ENCODE measurements at regions not wholly inside any gene's neighbourhood (a gene's known extent, or its start where the extent isn't known, plus 50 kb on each side); places are given as distances from the start of the nearest gene placed in this dataset.
"Not testable (repeated sequence)": the region's sequence is repeated elsewhere in the genome, so short reads cannot be mapped to it uniquely, and the experiment has no call there.

GRCh38 chr2:111365986-111366640 is 245.4 kb downstream of the BCL2L11 start:
- H3K4me1 Mint-ChIP-seq, H3K9me3 Mint-ChIP-seq, CTCF ChIA-PET, DNase-seq, H3K4me3 Mint-ChIP-seq, H3K27ac Mint-ChIP-seq, POLR2A ChIA-PET, H3K27me3 Mint-ChIP-seq: not testable (repeated sequence)
- peaks cover 11% of the 10 kb centered on the region for H3K36me3 Mint-ChIP-seq (ENCODE audit: low read depth)

- H3K4me1 Mint-ChIP-seq, CTCF ChIA-PET, DNase-seq, POLR2A ChIA-PET, H3K9me3 Mint-ChIP-seq, H3K4me3 Mint-ChIP-seq, H3K27ac Mint-ChIP-seq, H3K27me3 Mint-ChIP-seq: not testable (repeated sequence)
- H3K36me3 Mint-ChIP-seq (ENCODE audit: low read depth) = peaks cover 11% of the 10 kb centered on the region
Measured at GRCh38 chr2:111366641-111367029, 245.9 kb downstream of the BCL2L11 start.

- H3K9me3 Mint-ChIP-seq; H3K4me3 Mint-ChIP-seq; POLR2A ChIA-PET; H3K4me1 Mint-ChIP-seq; CTCF ChIA-PET; H3K27ac Mint-ChIP-seq; H3K36me3 Mint-ChIP-seq (ENCODE audit: low read depth); H3K27me3 Mint-ChIP-seq; DNase-seq: not testable (repeated sequence)
Measured at GRCh38 chr2:111367080-111367479, 246.4 kb downstream of the BCL2L11 start.

GRCh38 chr2:111367871-111368270 is 247.2 kb downstream of the BCL2L11 start:
- H3K27ac Mint-ChIP-seq; H3K4me3 Mint-ChIP-seq; CTCF ChIA-PET; DNase-seq; H3K9me3 Mint-ChIP-seq; H3K4me1 Mint-ChIP-seq; POLR2A ChIA-PET; H3K27me3 Mint-ChIP-seq; H3K36me3 Mint-ChIP-seq (ENCODE audit: low read depth): not testable (repeated sequence)

GRCh38 chr2:111368288-111368687 is 247.6 kb downstream of the BCL2L11 start:
- POLR2A ChIA-PET; H3K36me3 Mint-ChIP-seq (ENCODE audit: low read depth); H3K27me3 Mint-ChIP-seq: not testable (repeated sequence)

GRCh38 chr2:111373060-111373459 is 252.3 kb downstream of the BCL2L11 start:
- H3K4me1 Mint-ChIP-seq; H3K9me3 Mint-ChIP-seq; POLR2A ChIA-PET; CTCF ChIA-PET; H3K27ac Mint-ChIP-seq; H3K27me3 Mint-ChIP-seq; DNase-seq; H3K36me3 Mint-ChIP-seq (ENCODE audit: low read depth); H3K4me3 Mint-ChIP-seq: not testable (repeated sequence)

More at GRCh38 chr2:111368288-111368687, 247.6 kb downstream of the BCL2L11 start:
- CTCF ChIA-PET, H3K4me1 Mint-ChIP-seq, H3K9me3 Mint-ChIP-seq, DNase-seq, H3K4me3 Mint-ChIP-seq, H3K27ac Mint-ChIP-seq: not testable (repeated sequence)

GRCh38 chr2:111373989-111374388 is 253.3 kb downstream of the BCL2L11 start:
- CTCF ChIA-PET; H3K9me3 Mint-ChIP-seq; H3K36me3 Mint-ChIP-seq (ENCODE audit: low read depth); H3K4me3 Mint-ChIP-seq; H3K4me1 Mint-ChIP-seq; H3K27me3 Mint-ChIP-seq; DNase-seq; H3K27ac Mint-ChIP-seq; POLR2A ChIA-PET: not testable (repeated sequence)

- DNase-seq; CTCF ChIA-PET; H3K36me3 Mint-ChIP-seq (ENCODE audit: low read depth); POLR2A ChIA-PET; H3K4me1 Mint-ChIP-seq; H3K27me3 Mint-ChIP-seq; H3K9me3 Mint-ChIP-seq; H3K4me3 Mint-ChIP-seq; H3K27ac Mint-ChIP-seq: not testable (repeated sequence)
Measured at GRCh38 chr2:111374734-111375133, 254.0 kb downstream of the BCL2L11 start.

- H3K4me3 Mint-ChIP-seq; H3K4me1 Mint-ChIP-seq; CTCF ChIA-PET; DNase-seq; H3K36me3 Mint-ChIP-seq (ENCODE audit: low read depth); H3K27me3 Mint-ChIP-seq; H3K9me3 Mint-ChIP-seq; POLR2A ChIA-PET; H3K27ac Mint-ChIP-seq: not testable (repeated sequence)
Measured at GRCh38 chr2:111375320-111375883, 254.7 kb downstream of the BCL2L11 start.

GRCh38 chr2:111376272-111376970 is 255.7 kb downstream of the BCL2L11 start:
- H3K9me3 Mint-ChIP-seq; DNase-seq; POLR2A ChIA-PET; H3K36me3 Mint-ChIP-seq (ENCODE audit: low read depth); CTCF ChIA-PET; H3K27me3 Mint-ChIP-seq; H3K4me1 Mint-ChIP-seq; H3K27ac Mint-ChIP-seq; H3K4me3 Mint-ChIP-seq: not testable (repeated sequence)

GRCh38 chr2:111376971-111377352 is 256.2 kb downstream of the BCL2L11 start:
- H3K27me3 Mint-ChIP-seq; H3K9me3 Mint-ChIP-seq; H3K27ac Mint-ChIP-seq; H3K4me1 Mint-ChIP-seq; CTCF ChIA-PET; H3K36me3 Mint-ChIP-seq (ENCODE audit: low read depth); H3K4me3 Mint-ChIP-seq; DNase-seq; POLR2A ChIA-PET: not testable (repeated sequence)

- DNase-seq; POLR2A ChIA-PET; H3K27me3 Mint-ChIP-seq; H3K27ac Mint-ChIP-seq; H3K4me3 Mint-ChIP-seq; CTCF ChIA-PET; H3K36me3 Mint-ChIP-seq (ENCODE audit: low read depth); H3K9me3 Mint-ChIP-seq; H3K4me1 Mint-ChIP-seq: not testable (repeated sequence)
Measured at GRCh38 chr2:111377386-111377959, 256.8 kb downstream of the BCL2L11 start.

- POLR2A ChIA-PET; H3K9me3 Mint-ChIP-seq; H3K27ac Mint-ChIP-seq; H3K36me3 Mint-ChIP-seq (ENCODE audit: low read depth); H3K4me3 Mint-ChIP-seq; DNase-seq; H3K4me1 Mint-ChIP-seq; CTCF ChIA-PET; H3K27me3 Mint-ChIP-seq: not testable (repeated sequence)
Measured at GRCh38 chr2:111378348-111378747, 257.6 kb downstream of the BCL2L11 start.

All from activated CD4-positive, alpha-beta memory T cell treated with anti-CD3 and anti-CD28 coated beads, Interleukin-2, amount 10 ng/mL, durations not matched to agents 7 days and 5 days (primary cell).